ENCODE measurements at regions not wholly inside any gene's neighbourhood (a gene's known extent, or its start where the extent isn't known, plus 50 kb on each side); places are given as distances from the start of the nearest gene placed in this dataset.

DNA sequence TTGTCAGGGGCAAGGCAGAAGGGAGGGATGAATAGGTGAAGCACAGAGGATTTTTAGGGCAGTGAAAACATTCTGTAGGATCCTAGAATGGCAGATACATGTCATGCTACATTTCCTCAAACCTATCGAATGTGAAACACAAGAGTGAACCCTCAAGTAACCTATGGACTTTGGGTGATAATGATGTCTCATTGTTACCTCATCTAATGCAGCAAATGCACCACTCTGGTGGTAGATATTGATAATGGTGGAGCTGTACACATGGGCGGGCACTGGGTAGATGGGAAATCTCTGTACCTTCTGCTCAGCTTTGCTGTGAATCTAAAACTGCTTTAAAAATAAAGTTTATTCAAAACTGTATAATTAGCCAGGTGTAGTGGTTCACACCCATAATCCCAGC, 95.2 kb upstream of the NCK2 start:
- no peak for DNase-seq

DNA sequence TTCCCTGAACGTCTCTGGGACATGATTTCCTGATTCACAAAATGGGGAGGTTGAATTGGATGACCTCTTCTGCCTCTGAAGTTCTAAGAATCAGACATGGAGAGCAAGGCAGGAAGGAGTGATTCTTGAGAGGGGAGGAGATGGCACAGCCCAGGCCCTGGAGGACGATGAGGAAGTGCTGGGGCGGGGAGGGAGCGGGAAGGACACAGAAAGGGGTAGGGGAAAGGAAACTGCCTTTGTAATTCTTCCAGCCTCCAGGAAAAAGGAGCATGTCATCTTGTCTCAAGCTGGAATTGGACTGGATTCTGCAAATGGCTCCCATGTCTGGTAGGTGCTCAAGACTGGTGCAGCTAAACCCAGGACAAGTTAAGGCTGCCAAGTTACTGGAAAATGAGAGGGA, 97.0 kb upstream of the NCK2 start:
- DNase-seq: no peak

DNA sequence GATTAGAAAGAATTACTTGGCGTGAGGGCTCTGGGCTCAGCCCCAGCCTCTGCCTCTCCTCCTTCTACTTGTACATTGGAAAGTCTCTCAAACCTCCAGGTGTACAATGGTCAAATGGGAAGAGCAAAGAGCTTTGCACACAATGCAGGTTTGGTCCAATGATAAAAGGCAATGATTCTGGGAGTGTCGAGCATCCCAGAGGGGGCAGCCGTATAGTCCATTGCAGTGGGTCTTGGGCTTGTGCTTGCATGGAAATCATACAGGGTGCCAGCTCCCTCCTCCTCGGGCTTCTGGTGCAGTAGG, 98.0 kb upstream of the NCK2 start:
- no peak for DNase-seq

DNA sequence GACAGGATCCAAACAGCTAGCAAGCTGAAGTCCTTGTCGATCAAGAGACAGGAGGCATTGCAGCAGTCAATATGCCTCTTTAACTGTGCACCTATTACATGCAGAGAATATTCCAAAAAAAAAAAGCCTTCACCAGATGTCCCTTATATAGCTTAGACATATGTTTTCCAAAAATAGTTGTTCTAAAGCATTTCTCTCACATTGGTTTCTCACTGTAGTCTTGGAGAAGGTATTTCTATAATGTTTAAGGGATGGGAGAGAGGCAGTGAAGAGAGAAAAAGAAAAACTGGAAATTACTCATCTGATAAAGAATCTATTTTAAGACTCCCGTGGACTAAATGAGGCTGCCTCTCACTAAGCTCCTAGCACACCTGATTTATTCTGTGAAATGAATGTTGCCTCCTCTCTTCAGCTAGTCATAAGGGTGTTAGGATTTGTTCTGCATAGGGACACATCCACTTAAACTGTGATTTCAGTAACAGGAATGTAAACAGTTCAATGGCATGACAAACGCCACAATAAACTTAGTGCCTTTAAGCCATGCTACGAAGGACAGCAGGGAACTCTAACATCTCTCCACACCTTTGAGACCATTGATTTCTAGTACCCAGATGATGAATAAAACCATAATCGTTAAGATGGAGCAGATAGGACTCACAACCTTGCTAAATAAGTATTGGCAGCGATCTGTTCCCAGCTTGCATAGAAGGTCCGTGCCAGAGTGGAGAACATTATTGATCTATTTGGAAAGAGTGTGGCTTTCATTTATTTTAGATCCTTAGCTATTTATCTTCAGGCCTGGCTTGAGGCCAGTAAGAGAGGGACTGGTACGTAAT, 98.6 kb upstream of the NCK2 start:
- DNase-seq: no peak

GRCh38 chr2:105645031-105645937, 99.4 kb upstream of the NCK2 start:
- no peak for DNase-seq

DNA sequence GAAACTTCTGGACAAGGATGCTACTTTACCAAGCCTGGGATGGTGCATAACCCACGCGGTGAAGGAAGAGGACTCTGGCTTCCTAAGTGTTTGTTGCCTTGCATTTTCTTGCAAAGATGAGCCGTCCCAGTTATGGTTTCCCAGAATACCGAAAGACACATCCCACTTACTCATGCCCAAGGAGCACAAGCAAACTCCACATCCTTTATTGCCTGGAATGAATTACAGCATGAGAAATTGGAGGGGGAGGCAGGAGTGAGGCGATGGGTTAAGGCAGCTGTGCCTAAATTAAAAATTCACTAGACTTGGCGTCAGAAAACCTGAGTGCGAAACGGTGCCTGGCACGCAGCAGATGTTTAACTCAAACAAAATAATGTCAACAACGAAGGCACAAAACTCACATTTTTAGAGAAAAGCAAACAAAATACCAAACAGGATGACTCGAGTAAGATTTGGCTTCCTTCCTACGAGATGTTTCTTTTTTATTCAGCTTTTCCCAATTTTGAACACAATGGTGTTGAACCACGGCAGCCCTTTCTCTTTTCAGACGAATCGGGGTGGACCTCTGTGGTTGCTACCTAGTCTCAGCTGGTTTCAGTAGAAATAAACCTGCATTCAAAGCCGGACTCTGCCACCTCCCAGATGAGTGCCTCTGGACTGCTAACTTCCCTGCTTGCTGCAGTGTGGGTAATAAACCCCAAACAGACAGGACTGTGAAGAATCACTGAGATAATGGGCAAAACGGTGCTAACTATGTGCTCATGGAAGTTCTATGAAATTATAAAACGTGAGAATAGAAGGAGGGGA, 100.3 kb upstream of the NCK2 start:
- no peak for DNase-seq

DNA sequence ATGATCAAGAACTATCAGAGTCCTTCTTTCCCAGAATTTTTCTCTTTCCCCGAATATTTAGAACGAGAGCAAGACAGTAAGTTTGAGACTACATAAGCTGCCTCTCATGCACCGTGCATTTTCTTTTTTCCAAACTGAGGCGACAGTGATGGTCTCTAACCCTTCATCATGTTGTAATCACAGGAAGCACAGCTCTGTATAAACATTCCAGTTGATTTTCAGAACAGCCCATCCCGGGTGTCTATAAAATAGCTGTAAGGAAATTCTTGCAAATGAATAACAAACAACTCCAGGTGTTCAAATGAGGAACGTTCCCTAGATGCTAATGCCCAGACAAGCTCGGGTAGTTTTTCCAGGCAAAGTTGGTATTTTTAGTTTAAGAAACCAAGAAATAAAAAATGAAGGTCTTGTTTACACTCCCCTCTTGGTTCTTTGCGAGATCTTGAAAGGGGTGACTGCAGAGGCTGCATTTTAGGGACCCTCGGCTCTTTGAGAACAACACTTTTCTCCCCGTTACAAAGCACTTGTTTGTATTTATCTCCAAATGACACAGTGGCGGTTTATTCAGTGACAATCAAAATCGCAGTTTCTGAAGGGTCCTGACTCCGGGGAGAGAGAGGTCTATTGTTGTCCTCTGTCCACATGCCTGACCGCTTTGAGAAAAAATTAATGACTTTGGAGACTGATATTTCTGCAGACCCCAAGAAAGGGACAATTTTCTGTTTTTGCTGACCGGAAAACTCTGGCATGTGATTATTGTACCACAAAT, 101.1 kb upstream of the NCK2 start:
- no peak for DNase-seq

GRCh38 chr2:105641389-105641811, 103.3 kb upstream of the NCK2 start:
- DNase-seq: no peak

- no peak for DNase-seq
Measured at GRCh38 chr2:105640246-105640645, 104.5 kb upstream of the NCK2 start.

DNA sequence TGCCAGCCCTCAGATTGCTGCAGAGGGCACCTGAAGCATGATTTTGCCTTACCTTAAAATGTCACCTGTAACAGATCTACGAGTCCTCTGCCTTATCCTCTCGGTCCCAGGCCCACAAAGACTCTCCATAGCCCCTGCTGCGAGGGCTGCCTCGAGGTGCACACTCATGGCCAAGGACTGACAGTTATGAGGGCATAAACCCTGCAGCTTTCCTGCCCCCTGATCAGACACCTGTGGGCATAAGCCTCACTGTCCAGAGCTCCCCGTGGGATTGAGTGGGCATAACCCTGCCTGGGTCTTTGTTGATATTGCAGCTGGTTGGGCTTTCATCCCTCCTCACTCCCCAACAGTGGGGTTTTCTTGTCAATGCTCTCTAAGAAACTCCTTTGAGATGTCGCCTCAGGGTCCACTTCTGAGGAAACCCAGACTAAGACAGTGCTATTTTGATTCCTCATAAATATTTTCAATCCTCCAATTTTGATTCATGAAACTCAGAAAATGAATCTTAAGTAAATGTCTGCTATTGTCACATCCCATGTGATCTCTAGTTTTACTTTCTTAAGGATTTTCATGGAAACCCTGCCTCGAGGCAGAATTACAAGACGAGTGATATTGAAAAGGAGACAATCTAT, 108.5 kb upstream of the NCK2 start:
- no peak for DNase-seq

- DNase-seq: no peak
Measured at GRCh38 chr2:105635564-105635963, 109.1 kb upstream of the NCK2 start.

- DNase-seq: no peak
Measured at GRCh38 chr2:105634198-105634597, 110.5 kb upstream of the NCK2 start.

DNA sequence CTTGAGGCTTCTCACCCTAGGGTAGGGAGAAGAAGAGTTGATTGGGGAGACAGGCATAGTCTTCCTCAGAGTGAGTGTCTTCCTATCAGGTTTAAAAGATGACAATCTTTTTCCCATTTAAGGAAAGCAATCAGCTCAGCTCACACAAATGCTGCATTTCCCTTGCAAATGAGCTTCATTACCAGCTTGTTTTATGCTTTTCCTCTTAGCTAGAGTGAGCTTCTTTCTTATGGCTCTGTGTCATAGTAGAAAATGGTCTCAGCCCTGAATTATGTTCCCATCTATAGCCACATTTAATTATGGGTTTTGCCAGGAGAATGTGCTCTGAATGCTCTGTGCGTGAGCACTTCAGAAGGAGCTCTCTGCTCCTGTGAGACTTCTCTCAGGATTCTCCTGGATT, 112.8 kb upstream of the NCK2 start:
- no peak for DNase-seq

DNA sequence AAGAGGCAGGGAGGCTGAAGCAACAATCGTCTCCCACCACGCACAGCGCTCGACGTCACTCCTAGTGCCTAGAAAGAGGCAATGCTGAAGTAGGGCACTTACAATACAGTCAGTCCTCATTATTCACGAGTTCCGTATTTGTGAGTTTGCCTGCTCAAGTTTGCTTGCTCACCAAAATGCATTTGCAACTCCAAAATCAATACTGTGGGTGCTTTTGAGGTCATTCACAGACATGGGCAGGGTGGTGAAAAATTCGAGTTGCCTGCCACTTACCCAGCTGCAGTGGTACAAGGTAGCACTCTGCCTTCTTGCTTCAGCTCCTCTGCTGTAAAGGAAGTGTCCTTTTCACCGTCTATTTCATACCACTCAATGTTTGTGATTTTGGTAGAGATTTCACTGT, 113.7 kb upstream of the NCK2 start:
- DNase-seq: no peak

GRCh38 chr2:105629634-105630033, 115.1 kb upstream of the NCK2 start:
- DNase-seq: no peak

DNA sequence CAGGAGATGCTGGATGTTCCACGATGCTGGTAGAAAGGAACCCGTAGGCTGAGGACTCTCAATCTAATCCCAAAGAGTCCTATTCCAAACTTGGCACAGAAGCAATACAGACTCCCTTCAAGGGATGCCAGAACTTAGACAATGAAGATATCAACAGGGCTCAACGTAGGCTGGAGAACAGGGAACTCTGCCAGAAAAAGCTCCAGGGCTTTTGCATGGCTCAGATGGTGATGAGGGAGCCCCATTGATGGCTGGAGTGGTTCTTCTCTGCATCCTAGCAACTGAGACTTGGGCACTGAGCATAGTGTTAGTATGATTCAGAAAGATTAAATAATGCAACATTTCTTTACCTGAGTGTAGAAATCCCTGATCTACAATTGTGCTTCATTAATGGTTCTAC, 117.2 kb upstream of the NCK2 start:
- DNase-seq: no peak

- DNase-seq: no peak
Measured at GRCh38 chr2:105626966-105627340, 117.8 kb upstream of the NCK2 start.

DNA sequence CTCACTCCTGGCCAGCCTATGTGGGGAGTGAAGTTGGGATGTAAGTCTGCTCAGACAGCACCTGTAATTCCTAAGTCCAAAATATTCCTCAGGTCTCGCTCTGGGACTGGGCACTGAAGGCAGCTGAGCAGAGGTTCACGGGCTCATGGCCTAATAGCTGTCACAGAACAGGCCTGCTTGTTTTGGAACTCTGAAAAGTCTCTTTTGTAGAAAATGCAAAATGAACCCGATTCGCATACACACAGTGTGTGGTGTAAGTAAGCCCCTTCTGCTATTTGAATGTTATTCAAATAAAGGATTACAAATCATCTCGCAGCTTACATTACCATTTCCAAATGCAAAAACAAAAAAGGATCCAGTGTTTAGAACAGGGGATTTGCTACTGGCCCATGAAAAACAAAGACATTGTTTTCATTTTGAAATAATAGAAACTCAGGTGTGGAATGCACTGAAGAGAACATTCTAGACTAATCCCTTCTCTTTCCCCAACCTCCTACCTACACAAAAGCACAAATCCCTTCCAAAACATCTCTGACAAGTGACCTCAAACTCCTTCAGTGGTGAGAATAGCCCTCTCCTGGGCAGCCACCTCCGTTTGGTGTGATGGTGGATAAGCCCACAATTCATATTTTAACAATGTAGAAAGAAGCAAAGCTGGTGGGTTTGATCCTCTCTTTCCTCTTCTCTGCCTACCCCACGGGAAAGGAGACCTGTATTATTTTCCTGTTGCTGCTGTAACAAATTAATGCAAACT, 118.3 kb upstream of the NCK2 start:
- DNase-seq: no peak

- DNase-seq: no peak
Measured at GRCh38 chr2:105625632-105626031, 119.1 kb upstream of the NCK2 start.

- DNase-seq: no peak
Measured at GRCh38 chr2:105621038-105621437, 123.7 kb upstream of the NCK2 start.

- DNase-seq: no peak
Measured at GRCh38 chr2:105618351-105618659, 126.4 kb upstream of the NCK2 start.
